ENCODE measurements at regions not wholly inside any gene's neighbourhood (a gene's known extent, or its start where the extent isn't known, plus 50 kb on each side); places are given as distances from the start of the nearest gene placed in this dataset.
"Not testable (repeated sequence)": the region's sequence is repeated elsewhere in the genome, so short reads cannot be mapped to it uniquely, and the experiment has no call there.

DNA sequence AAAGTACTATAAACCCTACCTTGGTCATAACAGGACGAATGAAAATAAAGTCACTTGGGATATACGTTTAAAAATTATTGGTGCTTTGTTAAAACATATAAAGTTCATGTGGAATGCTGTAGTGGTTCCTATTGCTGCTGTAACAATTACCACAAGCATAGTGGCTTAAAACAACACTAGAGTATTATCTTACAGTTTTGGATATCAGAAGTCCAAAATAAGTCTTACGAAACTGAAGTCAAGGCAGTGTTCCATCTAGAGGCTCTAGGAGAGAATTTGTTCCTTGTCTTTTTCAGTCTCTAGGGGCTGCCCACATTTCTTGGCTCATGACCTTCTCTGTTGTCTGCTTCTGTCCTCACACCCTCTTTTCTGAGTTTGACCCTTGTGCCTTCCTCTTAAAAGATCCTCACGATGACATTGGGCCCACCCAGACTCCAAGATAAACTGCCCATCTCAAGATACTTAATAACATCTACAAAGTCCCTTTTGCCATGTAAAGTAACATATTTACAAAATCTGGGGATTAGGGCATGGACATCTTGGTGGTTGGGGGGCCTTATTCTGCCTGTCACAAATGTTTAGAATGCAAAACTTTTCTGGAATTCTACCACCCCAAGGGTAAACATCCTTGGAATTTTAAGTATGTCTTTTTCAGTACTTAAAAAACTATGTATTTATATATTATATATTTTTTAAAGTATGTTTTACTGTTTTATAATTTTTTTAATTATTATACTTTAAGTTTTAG lies 178.1 kb downstream of the ETNK1 start:
- DNase-seq: no peak
- in situ Hi-C loops (cut with MboI; ENCODE audit: low pct_unique_long_range_greater_than_20kb, low sequenced_read_pairs): no loop called here

DNA sequence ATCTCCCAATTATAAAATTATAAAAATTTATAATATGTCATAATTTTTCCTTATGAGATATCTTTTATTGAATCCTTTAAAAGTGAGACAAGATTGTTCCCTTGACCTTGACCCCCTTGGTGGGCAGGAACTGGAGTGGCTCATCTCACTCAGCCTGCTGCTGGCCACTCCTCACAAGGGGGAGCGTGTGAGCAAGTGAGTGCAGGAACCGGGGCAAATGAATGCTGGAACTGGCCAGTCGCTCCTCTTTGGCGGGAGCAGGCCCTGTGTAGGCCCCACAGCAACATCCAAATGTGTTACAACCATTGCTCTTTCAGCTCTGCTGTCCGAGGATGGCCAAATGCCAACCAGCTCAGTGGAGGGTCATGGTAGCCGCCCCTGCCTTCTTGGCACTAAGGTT lies 178.8 kb downstream of the ETNK1 start:
- no peak for DNase-seq
- in situ Hi-C loops (cut with MboI; ENCODE audit: low pct_unique_long_range_greater_than_20kb, low sequenced_read_pairs): no loop called here

GRCh38 chr12:22808860-22809259 lies 183.9 kb downstream of the ETNK1 start:
- in situ Hi-C loops (cut with MboI; ENCODE audit: low pct_unique_long_range_greater_than_20kb, low sequenced_read_pairs): no loop called here
- DNase-seq: no peak

DNA sequence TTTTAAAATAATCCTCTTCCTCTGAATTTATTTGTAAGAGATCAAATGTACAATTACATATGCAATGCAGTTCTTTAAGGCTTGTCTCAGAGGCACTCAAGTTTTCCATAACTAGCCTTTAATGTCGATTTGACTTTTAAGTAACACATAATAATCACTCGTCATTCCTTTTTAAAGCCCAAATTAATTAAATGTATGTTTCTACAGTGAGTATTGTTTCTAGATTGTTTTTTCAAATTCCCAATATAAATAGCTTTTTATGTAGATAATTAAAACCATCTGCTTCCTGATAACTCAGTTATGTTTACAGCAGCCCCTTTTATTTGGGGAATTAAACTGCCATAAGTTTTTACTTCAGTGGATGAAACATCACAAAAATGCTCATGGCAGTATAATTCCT lies 185.1 kb downstream of the ETNK1 start:
- DNase-seq: no peak
- in situ Hi-C loops (cut with MboI; ENCODE audit: low pct_unique_long_range_greater_than_20kb, low sequenced_read_pairs): no loop called here

DNA sequence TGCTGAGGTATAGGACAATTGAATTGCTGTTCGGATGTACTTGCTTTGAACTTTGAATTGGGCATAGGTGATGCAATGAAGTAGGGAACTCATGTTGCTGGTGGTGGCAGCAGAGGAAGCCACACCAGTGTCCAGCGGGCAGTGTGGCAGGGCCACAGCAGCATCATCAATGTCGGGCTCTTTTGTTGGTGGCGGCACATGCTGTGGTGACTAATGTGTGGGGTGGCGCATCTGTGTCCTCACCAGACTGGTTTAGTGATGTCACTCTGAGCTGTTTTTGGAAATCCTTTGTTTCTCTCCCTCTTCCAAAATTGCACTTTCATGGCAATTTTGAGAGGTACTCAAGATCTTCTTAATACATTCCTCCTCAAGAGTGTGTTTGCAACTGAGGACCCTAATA lies 187.6 kb downstream of the ETNK1 start:
- no peak for DNase-seq
- in situ Hi-C loops (cut with MboI; ENCODE audit: low pct_unique_long_range_greater_than_20kb, low sequenced_read_pairs): no loop called here

DNA sequence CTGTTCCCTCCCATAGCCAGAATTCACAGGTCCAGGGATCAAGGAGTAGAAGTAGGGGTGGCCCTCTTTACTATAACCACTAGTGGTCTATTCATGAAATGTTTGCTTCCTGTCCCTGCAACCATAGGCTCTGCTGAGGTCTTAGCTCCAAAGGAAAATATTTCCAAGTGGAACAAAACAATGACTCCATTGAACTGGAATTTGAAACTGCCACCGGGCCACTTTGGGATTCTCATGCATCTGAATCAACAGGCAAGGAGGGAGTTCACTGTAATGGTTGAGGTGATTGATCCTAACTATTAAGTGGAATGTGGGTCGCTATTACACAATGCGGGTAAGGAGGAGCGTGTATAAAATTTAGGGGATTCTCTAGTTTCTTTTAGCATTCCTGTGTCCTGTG lies 197.0 kb downstream of the ETNK1 start:
- in situ Hi-C loops (cut with MboI; ENCODE audit: low pct_unique_long_range_greater_than_20kb, low sequenced_read_pairs): no loop called here
- DNase-seq: no peak

DNA sequence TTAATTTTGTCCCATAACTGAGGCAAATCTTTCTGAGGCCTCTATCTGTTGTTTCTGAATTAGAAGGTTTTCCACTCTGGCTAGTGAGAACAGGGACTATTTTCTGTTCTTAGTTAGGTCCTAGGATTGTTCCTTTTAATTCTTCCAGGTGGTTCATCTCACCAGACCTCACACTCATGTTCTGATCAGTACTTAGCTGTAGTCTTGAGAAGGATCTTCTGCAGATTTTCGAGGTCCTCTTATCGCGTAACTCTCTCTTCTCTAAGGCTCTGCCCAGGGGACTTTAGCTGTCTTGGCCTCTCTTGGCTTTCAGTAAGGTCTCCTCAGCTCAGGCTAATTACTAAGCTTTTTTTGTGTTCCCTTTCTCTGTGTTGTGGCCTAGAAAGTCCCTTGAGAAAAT lies 201.1 kb downstream of the ETNK1 start:
- DNase-seq: no peak
- in situ Hi-C loops (cut with MboI; ENCODE audit: low pct_unique_long_range_greater_than_20kb, low sequenced_read_pairs): no loop called here

DNA sequence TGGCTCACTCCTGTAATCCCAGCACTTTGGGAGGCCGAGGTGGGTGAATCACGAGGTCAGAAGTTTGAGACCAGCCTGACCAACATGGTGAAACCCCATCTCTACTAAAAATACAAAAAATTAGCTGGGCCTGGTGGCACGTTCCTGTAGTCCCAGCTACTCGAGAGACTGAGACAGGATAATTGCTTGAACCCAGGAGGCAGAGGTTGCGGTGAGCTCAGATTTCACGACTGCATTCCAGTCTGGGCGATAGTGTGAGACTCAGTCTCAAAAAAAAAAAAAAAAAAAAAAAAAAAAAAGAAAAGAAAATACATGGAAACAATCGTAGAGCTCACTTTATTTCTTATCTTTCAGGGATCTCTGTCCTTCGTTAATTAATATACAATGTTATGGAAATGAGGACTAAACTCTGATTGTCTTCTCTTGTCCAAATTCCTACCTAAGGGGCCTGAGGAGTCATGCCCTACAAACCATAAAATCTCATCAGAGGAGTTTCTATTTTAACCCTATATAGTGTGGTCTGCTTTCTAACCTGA lies 201.5 kb downstream of the ETNK1 start:
- DNase-seq; in situ Hi-C loops (cut with MboI; ENCODE audit: low pct_unique_long_range_greater_than_20kb, low sequenced_read_pairs): not testable (repeated sequence)

DNA sequence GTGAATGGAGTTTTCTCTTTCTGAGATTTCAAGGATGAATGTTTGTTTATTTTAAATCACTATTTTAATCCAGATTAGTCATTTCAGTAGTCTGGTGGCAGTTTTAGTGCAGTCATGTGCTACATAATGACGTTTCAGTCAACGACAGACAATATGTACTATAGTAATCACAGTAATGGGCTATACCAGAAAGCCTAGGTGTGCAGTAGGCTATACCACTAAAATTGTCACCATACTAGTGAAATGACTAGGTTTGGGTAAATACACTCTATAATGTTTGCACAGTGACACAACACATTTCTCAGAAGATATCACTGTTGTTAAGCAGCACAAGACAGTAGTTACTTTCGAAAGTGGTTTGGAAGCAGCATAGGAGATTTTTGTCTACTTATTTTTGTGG lies 203.1 kb downstream of the ETNK1 start:
- in situ Hi-C loops (cut with MboI; ENCODE audit: low pct_unique_long_range_greater_than_20kb, low sequenced_read_pairs): no loop called here
- no peak for DNase-seq

DNA sequence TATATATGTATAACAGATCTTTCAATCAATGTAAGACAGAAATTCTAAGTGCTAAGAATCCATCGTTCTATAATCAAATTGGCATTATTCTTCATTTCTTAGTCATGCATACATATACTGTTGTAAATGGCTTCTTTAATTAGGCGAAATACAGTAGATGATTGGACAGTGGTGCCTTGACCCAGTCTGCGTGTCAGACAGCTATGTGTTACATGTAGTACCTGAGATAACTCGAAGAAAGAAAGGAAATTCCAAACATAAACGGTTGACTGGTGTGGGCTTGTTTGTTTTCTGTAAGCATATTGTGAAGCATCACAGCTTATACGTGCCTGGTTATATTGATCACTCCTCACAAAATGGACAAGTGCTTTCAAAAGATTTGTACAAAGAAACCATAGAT lies 210.5 kb downstream of the ETNK1 start:
- DNase-seq: no peak
- in situ Hi-C loops (cut with MboI; ENCODE audit: low pct_unique_long_range_greater_than_20kb, low sequenced_read_pairs): no loop called here

DNA sequence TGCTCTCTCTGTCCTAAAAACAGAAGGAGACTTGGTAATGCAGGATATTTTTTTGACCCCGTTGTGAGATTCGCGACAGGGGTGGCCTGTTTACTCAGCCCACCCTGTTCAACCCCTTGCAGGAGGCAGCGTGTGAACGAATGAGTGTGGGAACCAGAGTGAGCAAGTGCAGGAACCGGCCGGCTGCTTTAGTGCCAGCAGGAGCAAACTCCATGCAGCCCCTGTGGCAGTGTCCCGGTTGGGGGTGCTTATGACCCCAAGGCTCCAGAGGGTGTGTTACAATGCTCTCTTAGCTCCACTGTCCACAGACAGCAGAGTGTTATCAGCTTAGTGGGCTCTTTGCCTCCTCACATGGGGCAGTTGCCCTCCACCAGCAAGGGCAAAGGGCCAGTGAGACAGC lies 225.2 kb downstream of the ETNK1 start:
- no peak for DNase-seq
- in situ Hi-C loops (cut with MboI; ENCODE audit: low pct_unique_long_range_greater_than_20kb, low sequenced_read_pairs): no loop called here

DNA sequence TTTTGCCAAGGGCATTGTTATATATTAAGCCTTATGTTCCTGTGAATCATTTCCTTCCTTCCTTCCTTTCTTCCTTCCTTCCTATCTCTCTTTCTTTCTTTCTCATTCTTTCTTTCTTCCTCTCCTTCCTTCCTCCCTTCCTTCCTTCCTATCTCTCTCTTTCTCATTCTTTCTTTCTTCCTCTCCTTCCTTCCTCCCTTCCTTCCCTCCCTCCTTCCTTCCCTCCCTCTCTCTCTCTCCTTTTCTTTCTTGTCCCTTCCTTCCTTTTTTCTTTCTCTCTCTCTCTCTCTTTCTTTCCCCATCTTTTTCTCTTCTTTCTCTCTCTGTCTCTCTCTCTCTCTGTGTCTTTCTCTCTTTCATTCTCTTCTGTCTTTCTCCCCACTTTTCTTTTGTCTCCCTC lies 226.6 kb downstream of the ETNK1 start:
- no peak for DNase-seq

GRCh38 chr12:22855456-22855855 lies 230.5 kb downstream of the ETNK1 start:
- DNase-seq: no peak
- in situ Hi-C loops (cut with MboI; ENCODE audit: low pct_unique_long_range_greater_than_20kb, low sequenced_read_pairs): no loop called here

More for the DNA sequence above, 226.6 kb downstream of the ETNK1 start:
- in situ Hi-C loops (cut with MboI; ENCODE audit: low pct_unique_long_range_greater_than_20kb, low sequenced_read_pairs): no loop called here

- in situ Hi-C loops (cut with MboI; ENCODE audit: low pct_unique_long_range_greater_than_20kb, low sequenced_read_pairs): no loop called here
- peak; percentile 32 for DNase-seq
These were observed 231.2 kb downstream of the ETNK1 start for GRCh38 chr12:22856178-22856577.

DNA sequence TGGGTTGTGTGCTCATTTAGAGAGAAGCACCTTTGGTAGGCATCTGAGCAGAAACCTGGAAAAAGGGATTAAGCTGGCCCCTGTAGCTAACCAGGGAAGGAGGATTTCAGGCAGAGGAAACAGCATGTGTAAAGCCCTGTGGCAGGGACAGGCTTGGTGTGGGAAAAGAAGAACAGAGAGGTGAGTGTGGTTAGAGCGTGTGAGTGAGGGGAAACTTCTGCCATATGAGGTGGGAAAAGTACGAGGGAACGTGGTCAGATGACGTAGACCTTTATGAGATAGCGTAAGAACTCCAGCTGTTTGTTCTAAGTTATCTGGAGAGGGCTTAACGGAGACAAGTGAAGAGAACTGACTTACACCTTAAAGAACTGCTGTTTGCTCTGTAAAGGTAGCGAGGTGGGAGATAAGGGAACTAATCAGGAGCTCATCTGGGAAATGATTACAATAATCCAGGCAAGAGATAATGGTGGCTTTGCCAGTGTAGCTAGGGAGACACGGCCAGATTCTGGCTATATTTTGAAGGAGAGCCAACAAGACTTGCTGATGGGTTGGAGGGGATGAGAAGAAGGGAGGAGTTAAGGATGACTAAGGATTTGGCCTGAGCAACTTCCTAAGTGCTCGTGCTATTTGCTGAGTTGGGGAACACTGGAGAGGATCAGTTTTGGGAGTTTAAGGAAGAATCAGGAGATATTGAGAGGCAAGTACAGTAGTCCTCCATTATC lies 234.0 kb downstream of the ETNK1 start:
- DNase-seq: no peak
- in situ Hi-C loops (cut with MboI; ENCODE audit: low pct_unique_long_range_greater_than_20kb, low sequenced_read_pairs): no loop called here

DNA sequence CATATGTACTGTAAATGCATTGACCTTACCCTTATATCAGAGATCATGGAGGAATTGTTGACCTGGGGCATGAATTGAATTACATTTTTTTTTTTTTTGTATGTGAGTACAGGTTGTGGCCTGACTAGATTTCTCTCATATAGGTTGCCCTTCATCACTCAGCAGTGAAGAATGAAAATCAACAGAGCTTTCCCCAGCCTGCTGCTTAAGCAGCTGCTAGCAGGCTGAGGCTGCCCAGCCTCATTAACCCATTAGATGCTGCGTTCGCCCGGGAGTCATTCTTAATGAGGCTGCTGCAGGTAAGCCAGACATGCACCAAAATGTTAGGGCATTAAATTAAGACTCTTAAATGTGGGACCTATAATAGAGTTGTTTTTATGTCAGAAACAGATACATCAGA lies 236.0 kb downstream of the ETNK1 start:
- in situ Hi-C loops (cut with MboI; ENCODE audit: low pct_unique_long_range_greater_than_20kb, low sequenced_read_pairs): no loop called here
- DNase-seq: no peak

DNA sequence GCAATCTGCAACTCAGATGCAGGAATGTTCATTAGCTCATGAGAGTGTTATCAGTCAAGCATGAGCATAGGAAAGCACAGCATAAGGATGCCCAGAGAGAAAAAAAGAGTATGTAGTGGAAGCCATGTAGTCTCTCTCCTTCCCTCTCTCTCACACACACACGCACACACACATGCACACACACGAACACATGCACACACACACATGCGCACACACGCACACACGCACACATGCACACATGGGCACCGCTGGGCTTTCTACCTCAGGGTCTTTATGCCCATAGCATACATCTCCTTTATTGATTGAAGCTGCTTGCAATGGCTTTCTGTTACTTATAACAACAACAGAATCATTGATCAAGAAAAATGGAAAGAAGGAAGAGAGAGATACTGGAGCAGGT lies 240.9 kb downstream of the ETNK1 start:
- in situ Hi-C loops (cut with MboI; ENCODE audit: low pct_unique_long_range_greater_than_20kb, low sequenced_read_pairs): no loop called here
- no peak for DNase-seq

DNA sequence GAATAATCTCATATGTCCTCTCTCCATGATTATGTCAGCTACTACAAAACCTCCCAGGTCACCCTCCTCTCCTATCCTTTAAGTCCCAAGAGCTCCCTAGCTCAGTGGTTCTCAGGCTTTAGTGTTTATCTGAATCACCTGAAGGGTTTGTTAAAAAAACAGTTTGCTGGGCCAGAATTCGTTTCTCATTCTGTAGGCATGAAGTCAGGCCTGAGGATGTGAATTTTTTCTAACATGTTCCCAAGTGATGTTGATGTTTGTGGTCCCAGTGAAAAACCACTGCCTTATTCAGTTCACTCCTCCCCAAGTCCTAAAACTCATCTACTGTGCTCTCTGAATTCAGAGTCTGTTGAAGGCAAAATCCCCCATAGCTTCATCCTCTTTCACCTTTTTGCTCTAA lies 241.4 kb downstream of the ETNK1 start:
- DNase-seq: no peak
- in situ Hi-C loops (cut with MboI; ENCODE audit: low pct_unique_long_range_greater_than_20kb, low sequenced_read_pairs): no loop called here

GRCh38 chr12:22874151-22874550 lies 249.2 kb downstream of the ETNK1 start:
- in situ Hi-C loops (cut with MboI; ENCODE audit: low pct_unique_long_range_greater_than_20kb, low sequenced_read_pairs): no loop called here
- no peak for DNase-seq

- in situ Hi-C loops (cut with MboI; ENCODE audit: low pct_unique_long_range_greater_than_20kb, low sequenced_read_pairs): no loop called here
These were observed 251.3 kb downstream of the ETNK1 start for GRCh38 chr12:22876262-22876661.

DNA sequence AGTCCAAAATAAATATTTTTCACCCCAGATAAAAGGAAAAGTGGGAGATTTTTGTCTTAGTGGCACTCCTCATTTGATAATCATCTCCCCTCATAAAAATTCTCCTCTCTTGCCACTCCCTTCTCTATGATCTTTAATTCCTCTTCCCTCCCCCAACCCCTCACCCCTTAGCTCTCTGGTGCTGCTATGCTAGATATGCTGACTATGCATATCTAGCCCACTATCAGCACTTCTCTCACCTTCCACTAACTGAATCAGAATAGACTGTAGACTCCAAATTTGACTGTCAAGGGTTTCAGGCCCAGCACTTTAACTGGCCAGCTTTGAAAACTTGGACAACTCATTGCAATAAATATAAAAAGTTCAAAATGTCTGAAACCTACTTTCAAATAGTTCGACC lies 254.2 kb downstream of the ETNK1 start:
- DNase-seq: no peak
- in situ Hi-C loops (cut with MboI; ENCODE audit: low pct_unique_long_range_greater_than_20kb, low sequenced_read_pairs): no loop called here

More at GRCh38 chr12:22876262-22876661, 251.3 kb downstream of the ETNK1 start:
- no peak for DNase-seq

Data from KBM-7 (cell line).